ENCODE measurements at regions not wholly inside any gene's neighbourhood (a gene's known extent, or its start where the extent isn't known, plus 50 kb on each side); places are given as distances from the start of the nearest gene placed in this dataset.
A peak's percentile ranks its signal among the peaks of the same experiment; 100 is the strongest.

GRCh38 chr4:56755901-56756300 lies 65.6 kb downstream of the SPINK2 start:
- peaks cover 2% of the 10 kb centered on the region for H3K4me1 ChIP-seq (ENCODE audit: control insufficient read depth, insufficient read depth, low read length)
- H3K9me3 ChIP-seq (ENCODE audit: control insufficient read depth, insufficient read depth, low read depth, low read length) = no peaks in the 10 kb centered on the region
- no peak overlapping the region for H3K27ac ChIP-seq (ENCODE audit: extremely low read depth, low read depth, low read length)
- no peak overlapping the region for H3K4me3 ChIP-seq (ENCODE audit: low read depth, low read length)
- peak; percentile 35; the same call in 1 of the 2 replicates for TF ChIP-seq ZNF639 (tag by site-specific recombination; IDR thresholded peaks at IDR 0.05)
- no peak for TF ChIP-seq ZNF416 (tag by site-specific recombination; IDR thresholded peaks at IDR 0.05)
- no peak for TF ChIP-seq ZNF18 (tag by site-specific recombination; IDR thresholded peaks at IDR 0.05)
- TF ChIP-seq IKZF3 (tag by site-specific recombination; IDR thresholded peaks at IDR 0.05) = 0 out of 2 replicates have a peak, but pooled peaks have one; percentile 11
- no peak for TF ChIP-seq SP7 (tag by site-specific recombination; IDR thresholded peaks at IDR 0.05)
- H3K36me3 ChIP-seq (ENCODE audit: control insufficient read depth in 2 of 2, insufficient read depth in 1 of 2, low read length in 2 of 2) = no peaks in the 10 kb centered on the region
- ChIA-PET POLR2A (interaction anchor here (1.0 kb wide), 1 partner anchor 12 kb away, joined by 3 read pairs; no protein-coding TSS in a partner anchor), CTCF (no interaction called here)

- Histone ChIP-seq H3K4me3 (ENCODE audit: low read depth, low read length) (no peak overlapping the region), H3K36me3 (ENCODE audit: control insufficient read depth in 2 of 2, insufficient read depth in 1 of 2, low read length in 2 of 2) (no peaks in the 10 kb centered on the region), H3K27ac (ENCODE audit: extremely low read depth, low read depth, low read length) (no peak overlapping the region), H3K4me1 (ENCODE audit: control insufficient read depth, insufficient read depth, low read length) (peaks cover 2% of the 10 kb centered on the region), H3K9me3 (ENCODE audit: control insufficient read depth, insufficient read depth, low read depth, low read length) (no peaks in the 10 kb centered on the region)
- ChIA-PET POLR2A (no interaction called here), CTCF (no interaction called here)
- TF ChIP-seq REPIN1 (tag by site-specific recombination; IDR thresholded peaks at IDR 0.05; ENCODE audit: low read depth) (no peak), HOXC10 (CRISPR knock-in tag; IDR thresholded peaks at IDR 0.05) (no peak), ZFP3 (tag by site-specific recombination; IDR thresholded peaks at IDR 0.05; ENCODE audit: low read depth) (no peak), ZBTB8A (tag by site-specific recombination; IDR thresholded peaks at IDR 0.05) (no peak), MYNN (tag by site-specific recombination; IDR thresholded peaks at IDR 0.05; ENCODE audit: borderline replicate concordance) (no peak), ZNF701 (tag by site-specific recombination; IDR thresholded peaks at IDR 0.05) (no peak), ZNF292 (tag by site-specific recombination; IDR thresholded peaks at IDR 0.05; ENCODE audit: borderline replicate concordance, low read depth) (no peak), PRDM10 (tag by site-specific recombination; IDR thresholded peaks at IDR 0.05) (no peak), ZNF157 (tag by site-specific recombination; IDR thresholded peaks at IDR 0.05) (no peak), ZNF488 (tag by site-specific recombination; IDR thresholded peaks at IDR 0.05) (no peak)
Measured at GRCh38 chr4:56752985-56753384, 68.5 kb downstream of the SPINK2 start.

GRCh38 chr4:56750231-56750630 lies 69.1 kb upstream of the HOPX start:
- POLR2A ChIA-PET = no interaction called here
- CTCF ChIA-PET = interaction anchor here (1.0 kb wide), 1 partner anchor 22 kb away, joined by 3 read pairs; no protein-coding TSS in a partner anchor
- no peaks in the 10 kb centered on the region for H3K9me3 ChIP-seq (ENCODE audit: control insufficient read depth, insufficient read depth, low read depth, low read length)
- TF ChIP-seq SCRT1 (tag by site-specific recombination; IDR thresholded peaks at IDR 0.05; ENCODE audit: borderline replicate concordance) (no peak), ZNF23 (tag by site-specific recombination; IDR thresholded peaks at IDR 0.05; ENCODE audit: borderline replicate concordance) (no peak), ZNF514 (tag by site-specific recombination; IDR thresholded peaks at IDR 0.05) (no peak), ZNF37A (tag by site-specific recombination; IDR thresholded peaks at IDR 0.05) (no peak), KLF1 (tag by site-specific recombination; IDR thresholded peaks at IDR 0.05) (no peak), ZNF561 (tag by site-specific recombination; IDR thresholded peaks at IDR 0.05; ENCODE audit: borderline replicate concordance) (no peak), GLIS2 (tag by site-specific recombination; IDR thresholded peaks at IDR 0.05) (no peak), ZBTB49 (tag by site-specific recombination; IDR thresholded peaks at IDR 0.05; ENCODE audit: low read depth) (no peak)

More at GRCh38 chr4:56750231-56750630, 69.1 kb upstream of the HOPX start:
- Histone ChIP-seq H3K36me3 (ENCODE audit: control insufficient read depth in 2 of 2, insufficient read depth in 1 of 2, low read length in 2 of 2) (no peaks in the 10 kb centered on the region), H3K4me1 (ENCODE audit: control insufficient read depth, insufficient read depth, low read length) (no peaks in the 10 kb centered on the region), H3K4me3 (ENCODE audit: low read depth, low read length) (no peak overlapping the region), H3K27ac (ENCODE audit: extremely low read depth, low read depth, low read length) (no peak overlapping the region)
